ENCODE measurements at regions not wholly inside any gene's neighbourhood (a gene's known extent, or its start where the extent isn't known, plus 50 kb on each side); places are given as distances from the start of the nearest gene placed in this dataset.
"Not testable (repeated sequence)": the region's sequence is repeated elsewhere in the genome, so short reads cannot be mapped to it uniquely, and the experiment has no call there.

GRCh38 chr5:52255308-52255707, 532.4 kb upstream of the ITGA1 start:
- no peak for DNase-seq (ENCODE audit: low read depth)

DNA sequence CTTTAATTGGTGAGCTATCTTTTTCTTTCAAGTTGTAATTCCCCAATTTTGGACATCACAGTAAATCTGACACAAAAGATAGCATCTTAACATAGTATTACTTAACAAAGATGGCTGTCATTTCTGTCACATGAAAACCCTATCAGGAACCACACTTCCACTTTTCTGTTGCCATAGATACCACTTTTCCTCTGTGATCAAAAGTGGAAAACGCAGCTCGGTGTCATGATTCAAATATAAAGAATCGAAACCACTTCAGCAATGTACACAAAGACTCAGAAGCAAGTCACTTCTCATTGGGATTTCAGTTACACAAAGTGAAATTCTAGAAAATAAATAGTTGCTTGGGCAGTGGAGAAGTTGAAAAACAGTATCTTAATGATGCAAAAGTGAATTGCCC, 524.9 kb upstream of the ITGA1 start:
- no peak for DNase-seq (ENCODE audit: low read depth)

GRCh38 chr5:52269401-52269800, 518.3 kb upstream of the ITGA1 start:
- no peak for DNase-seq (ENCODE audit: low read depth)

DNA sequence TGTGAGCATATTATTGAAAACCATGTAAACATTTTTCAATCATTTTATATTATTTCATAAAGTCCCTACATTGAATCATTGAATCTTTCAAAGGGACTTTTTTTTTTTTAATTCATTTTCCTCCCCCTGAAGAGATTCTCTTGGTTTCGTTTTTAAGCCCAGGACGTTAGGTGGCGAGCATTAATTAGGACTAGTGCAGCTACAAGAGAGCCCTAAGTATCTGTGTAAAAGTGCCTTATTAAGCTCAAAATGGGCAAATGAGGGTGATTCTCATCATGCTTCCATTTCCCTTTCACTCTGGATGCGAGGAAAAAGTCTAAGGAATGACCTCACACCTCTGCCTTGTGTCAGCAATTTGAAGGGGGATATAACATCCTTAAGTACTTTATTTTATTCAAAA, 517.9 kb upstream of the ITGA1 start:
- DNase-seq (ENCODE audit: low read depth), result no peak

- DNase-seq (ENCODE audit: low read depth), result no peak
Observed at GRCh38 chr5:52275639-52276038, 512.1 kb upstream of the ITGA1 start.

DNA sequence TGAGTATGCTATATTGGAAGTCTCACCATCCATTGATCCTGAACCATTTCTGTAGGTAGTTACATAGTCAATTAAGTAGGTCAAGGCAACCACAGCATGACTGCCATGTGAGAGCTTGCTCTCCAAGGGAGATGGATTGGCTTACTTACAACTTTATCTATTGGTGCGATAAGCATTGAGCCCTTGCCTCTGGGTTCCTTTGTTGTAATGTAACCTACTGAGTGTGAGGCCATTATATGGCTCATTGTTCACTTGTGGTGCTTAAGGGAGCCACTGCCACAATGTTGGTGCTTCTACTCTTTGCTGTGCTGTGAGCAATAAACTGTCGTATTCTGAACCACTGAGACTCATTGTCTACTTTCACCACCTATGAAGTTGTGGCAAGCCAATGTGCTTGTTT, 510.6 kb upstream of the ITGA1 start:
- DNase-seq (ENCODE audit: low read depth), result no peak

GRCh38 chr5:52282647-52283046, 505.1 kb upstream of the ITGA1 start:
- DNase-seq (ENCODE audit: low read depth), result no peak

GRCh38 chr5:52283221-52283620, 504.5 kb upstream of the ITGA1 start:
- no peak for DNase-seq (ENCODE audit: low read depth)

DNA sequence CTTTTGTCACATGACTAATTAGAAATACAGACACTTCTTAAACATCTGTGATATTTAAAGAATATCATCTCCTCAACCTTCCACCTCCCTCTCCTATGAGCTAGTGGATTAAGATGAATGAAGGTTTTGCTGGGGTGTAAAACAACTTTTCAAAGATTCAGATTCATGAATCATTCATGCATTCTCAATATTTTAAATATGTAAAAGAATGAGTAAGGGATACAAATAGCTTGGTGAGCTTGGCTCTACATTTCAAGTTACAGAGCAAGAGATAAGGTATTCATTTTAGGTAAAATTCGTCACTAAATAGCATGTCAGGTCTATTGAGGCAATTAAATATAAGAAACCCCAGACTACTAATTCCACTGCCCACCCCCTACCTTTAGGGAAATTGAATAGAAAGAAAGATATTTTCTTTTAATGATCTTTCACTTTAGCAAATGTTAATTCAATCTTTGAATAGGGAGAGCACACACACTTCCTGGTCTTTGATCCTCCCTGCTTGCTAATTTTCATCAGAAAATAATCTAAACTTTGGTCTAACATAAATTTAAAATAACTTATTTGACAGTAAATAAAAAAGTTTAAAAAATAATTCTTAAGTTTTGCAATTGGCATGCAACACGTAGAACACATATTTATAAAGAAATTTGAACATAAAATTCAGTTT, 486.9 kb upstream of the ITGA1 start:
- DNase-seq (ENCODE audit: low read depth), result no peak

- DNase-seq (ENCODE audit: low read depth), result not testable (repeated sequence)
Observed at GRCh38 chr5:52304816-52305215, 482.9 kb upstream of the ITGA1 start.

DNA sequence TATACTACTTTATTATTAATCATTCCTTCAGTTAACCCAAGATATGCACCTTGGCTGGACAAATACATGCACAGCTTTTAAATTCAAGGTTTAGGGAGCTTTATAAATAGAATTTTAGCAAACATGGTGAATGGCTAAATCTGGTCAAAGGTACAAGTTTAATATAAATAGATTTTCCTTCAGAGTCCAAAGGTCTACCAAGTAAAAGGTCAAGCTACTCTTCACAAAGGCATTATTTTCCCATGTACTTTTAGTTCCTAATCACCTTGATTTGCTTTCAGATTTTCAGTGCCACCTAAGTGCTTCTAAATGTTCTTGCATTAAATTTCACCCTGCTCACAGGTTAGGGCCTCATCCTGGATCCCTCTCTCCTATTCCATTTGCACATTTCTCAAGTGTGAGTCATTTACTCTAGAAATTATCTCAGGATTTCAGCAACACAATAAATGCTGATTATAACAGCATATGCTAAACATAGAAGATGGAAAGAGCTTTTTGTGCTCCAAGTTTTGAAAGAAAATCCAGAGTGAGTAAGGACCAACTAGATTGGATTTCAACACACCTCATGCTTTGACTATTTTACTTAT, 459.4 kb upstream of the ITGA1 start:
- DNase-seq (ENCODE audit: low read depth), result no peak

DNA sequence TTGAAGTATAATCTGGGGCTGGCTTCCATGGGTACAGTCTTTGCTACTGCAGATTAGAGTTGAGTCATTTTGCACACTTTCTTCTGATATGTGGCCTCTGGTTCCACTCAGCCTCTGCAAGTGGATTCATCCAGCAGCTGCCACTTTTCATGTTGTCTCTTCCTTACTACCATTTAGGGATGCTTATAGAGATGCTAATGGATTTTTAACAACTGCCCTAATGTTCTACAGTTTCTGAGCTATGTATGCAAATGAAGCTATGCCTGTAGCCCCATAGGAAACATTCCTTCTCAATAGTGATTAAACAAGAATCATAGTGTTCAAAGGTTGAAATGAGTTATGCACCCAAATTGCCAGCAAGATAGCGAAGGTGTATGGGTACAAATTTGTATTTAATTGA, 456.0 kb upstream of the ITGA1 start:
- no peak for DNase-seq (ENCODE audit: low read depth)

DNA sequence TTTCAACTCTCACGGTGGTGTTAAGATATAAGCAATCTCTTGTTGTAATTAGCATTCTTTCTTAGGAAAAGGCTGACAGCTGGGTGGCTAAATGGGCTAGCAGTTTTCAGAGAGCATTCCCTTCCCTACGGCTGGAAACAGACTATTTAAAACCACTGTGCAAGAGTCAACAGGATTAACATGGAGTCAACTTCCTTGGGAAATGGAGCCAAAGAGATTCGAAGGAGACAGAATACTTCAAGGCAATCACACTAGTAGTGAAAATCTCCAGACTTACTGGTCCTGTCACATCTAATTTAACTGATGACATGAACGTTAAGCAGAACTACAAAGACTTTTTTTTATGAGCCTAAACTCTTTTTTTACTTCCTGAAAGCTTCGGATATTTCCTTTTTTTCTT, 453.3 kb upstream of the ITGA1 start:
- DNase-seq (ENCODE audit: low read depth), result no peak

DNA sequence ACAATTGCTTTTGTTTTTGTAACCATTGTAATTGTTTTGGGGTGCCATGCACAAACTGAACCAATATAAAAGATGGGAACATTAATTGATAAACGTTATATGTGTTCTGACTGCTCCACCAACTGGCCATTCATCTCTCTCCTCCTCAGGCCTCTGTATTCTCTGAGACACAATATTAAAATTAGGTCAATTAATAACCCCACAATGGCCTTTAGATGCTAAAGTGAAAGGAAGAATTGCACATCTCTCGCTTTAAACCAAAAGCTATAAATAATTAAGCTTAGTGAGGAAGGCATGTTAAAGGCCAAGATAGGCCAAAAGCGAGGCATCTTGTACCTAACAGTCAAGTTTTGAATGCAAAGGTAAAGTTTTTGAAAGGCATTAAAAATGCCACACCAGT, 448.4 kb upstream of the ITGA1 start:
- no peak for DNase-seq (ENCODE audit: low read depth)

GRCh38 chr5:52342361-52342760, 445.4 kb upstream of the ITGA1 start:
- DNase-seq (ENCODE audit: low read depth), result no peak

GRCh38 chr5:52356311-52356918, 431.3 kb upstream of the ITGA1 start:
- peak; percentile 0 for DNase-seq (ENCODE audit: low read depth)

GRCh38 chr5:52359261-52359660, 428.5 kb upstream of the ITGA1 start:
- DNase-seq (ENCODE audit: low read depth), result no peak

- no peak for DNase-seq (ENCODE audit: low read depth)
Observed at GRCh38 chr5:52360985-52361384, 426.7 kb upstream of the ITGA1 start.

GRCh38 chr5:52374286-52374685, 413.4 kb upstream of the ITGA1 start:
- DNase-seq (ENCODE audit: low read depth), result no peak

DNA sequence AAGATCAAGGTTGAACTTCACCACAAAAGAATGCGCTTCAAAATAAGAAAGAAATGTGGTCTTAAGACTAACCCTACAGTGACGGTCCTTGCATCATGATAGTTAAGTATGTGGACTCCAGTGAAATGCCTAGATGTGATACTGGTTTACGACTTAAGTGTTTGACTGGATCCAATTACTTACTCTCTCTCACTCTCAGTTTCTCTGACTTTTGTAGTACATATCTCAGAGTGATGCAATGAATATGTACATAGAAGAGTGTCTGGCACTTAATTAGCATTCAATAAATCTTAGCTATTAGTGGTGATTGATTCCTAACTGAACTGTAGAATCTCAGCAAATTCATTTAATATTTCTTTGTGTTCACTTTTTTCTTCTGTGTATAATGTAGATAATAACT, 411.7 kb upstream of the ITGA1 start:
- DNase-seq (ENCODE audit: low read depth), result no peak

DNA sequence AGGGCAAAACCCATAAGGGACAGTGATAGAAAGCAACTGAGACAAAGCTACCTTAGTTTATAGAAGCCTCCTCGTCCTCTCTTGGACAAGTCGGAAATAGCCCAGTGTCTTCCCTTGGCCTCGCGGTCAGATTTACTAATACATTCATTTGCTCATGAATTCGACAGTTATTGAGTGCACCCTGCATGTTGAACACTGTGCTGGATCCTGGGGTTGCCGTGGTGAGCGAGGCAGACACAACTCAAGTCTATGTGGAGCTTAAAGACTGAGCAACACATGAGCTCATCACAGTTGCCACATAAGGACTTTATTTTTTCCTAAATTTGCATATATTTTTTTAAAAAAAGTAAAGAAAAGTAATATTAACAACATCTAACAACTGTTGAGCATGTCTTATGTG, 411.1 kb upstream of the ITGA1 start:
- no peak for DNase-seq (ENCODE audit: low read depth)

DNA sequence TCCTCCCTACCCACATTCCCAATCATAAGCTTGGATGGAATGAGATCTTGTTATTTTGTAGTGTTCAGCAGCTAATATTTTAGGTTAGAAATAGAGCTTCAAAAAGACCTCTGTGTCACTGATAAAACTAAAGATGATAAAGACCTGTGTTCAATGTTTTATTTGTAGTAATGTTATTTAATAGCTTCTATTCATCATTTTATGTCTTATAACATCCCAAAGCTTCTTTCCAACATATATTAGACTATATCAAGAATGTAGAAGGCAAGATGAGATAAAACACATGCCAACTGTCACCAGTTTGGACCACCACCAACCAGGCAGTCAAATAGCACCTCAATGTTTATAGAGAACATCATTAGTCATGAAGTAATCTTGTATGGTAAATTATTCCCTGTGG, 409.5 kb upstream of the ITGA1 start:
- DNase-seq (ENCODE audit: low read depth), result no peak

- no peak for DNase-seq (ENCODE audit: low read depth)
Observed at GRCh38 chr5:52388349-52388748, 399.4 kb upstream of the ITGA1 start.

All from LHCN-M2 (cell line).